ENCODE measurements at regions not wholly inside any gene's neighbourhood (a gene's known extent, or its start where the extent isn't known, plus 50 kb on each side); places are given as distances from the start of the nearest gene placed in this dataset.

DNA sequence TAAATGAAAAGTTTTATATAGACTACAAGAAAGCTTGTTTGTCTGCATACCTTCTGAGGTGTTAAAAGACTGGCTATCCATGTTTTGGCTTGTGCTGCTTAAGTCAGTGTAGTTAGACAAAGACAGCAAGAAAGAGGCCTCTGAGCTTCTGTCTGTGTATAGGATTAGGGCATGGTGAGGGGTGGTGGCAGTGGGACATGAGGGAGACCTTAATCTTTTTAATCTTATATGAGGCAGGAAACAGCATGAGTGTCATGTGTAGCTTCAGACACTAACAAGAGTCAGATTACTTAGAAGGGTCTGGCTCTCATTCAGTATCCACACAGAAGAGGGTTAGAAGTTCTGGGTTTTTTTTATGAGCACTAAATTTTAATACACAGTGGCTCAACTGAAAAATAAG is 213.3 kb downstream of the GABRG1 start:
- in situ Hi-C loops (cut with MboI; ENCODE audit: low sequenced_read_pairs) (no loop called here), dilution Hi-C loops (cut with HindIII; ENCODE audit: low sequenced_read_pairs, unreplicated experiment) (no loop called here), intact Hi-C loops (cut with micrococcal nuclease) (no loop called here)
- BruUV-seq (replicated peaks), result no TSS peak
- no peak overlapping the region for H2BK20ac ChIP-seq (ENCODE audit: low read depth, low read length)
- H4K91ac ChIP-seq (ENCODE audit: insufficient read depth, low read depth, low read length), result no peak overlapping the region
- H3K4me1 ChIP-seq (ENCODE audit: control insufficient read depth, insufficient read depth, low read length), result no peaks in the 10 kb centered on the region
- no peak overlapping the region for H2AFZ ChIP-seq (replicated peaks; ENCODE audit: low read length, poor library complexity)
- H4K8ac ChIP-seq (ENCODE audit: low read depth in 2 of 2, low read length in 2 of 2), result no peak overlapping the region
- H2BK15ac ChIP-seq (ENCODE audit: low read depth, low read length), result no peak overlapping the region
- no peak overlapping the region for H3K27ac ChIP-seq (ENCODE audit: insufficient read depth, low read length)
- no peak for ATAC-seq (ENCODE audit: low read depth)
- H3K4me2 ChIP-seq (ENCODE audit: low read depth, low read length), result no peak overlapping the region
- H3K9me1 ChIP-seq (ENCODE audit: insufficient read depth, low read length), result no peaks in the 10 kb centered on the region
- H3K23ac ChIP-seq (ENCODE audit: low read depth, low read length), result no peak overlapping the region
- no peak for DNase-seq
- no peak overlapping the region for H4K5ac ChIP-seq (ENCODE audit: low read depth, low read length)
- no peaks in the 10 kb centered on the region for H3K79me1 ChIP-seq (ENCODE audit: low read depth in 1 of 2, low read length in 2 of 2)
- H2BK120ac ChIP-seq (ENCODE audit: low read depth, low read length), result no peak overlapping the region
- no peak overlapping the region for H3K4ac ChIP-seq (ENCODE audit: low read depth, low read length)
- H3K18ac ChIP-seq (ENCODE audit: low read depth, low read length), result no peak overlapping the region
- no peak overlapping the region for H2AK5ac ChIP-seq (ENCODE audit: low read depth, low read length)
- POLR2A ChIA-PET (ENCODE audit: unreplicated experiment), result no interaction called here
- H4K20me1 ChIP-seq (ENCODE audit: insufficient read depth, low read length), result no peaks in the 10 kb centered on the region
- CTCF ChIA-PET, result no interaction called here
- H3K14ac ChIP-seq (replicated peaks; ENCODE audit: low read depth, low read length), result no peak overlapping the region
- H3K36me3 ChIP-seq (ENCODE audit: control insufficient read depth, insufficient read depth, low read length), result no peaks in the 10 kb centered on the region
- H3K9ac ChIP-seq (ENCODE audit: low read depth, low read length), result no peak overlapping the region
- TF ChIP-seq NFE2L2 (IDR thresholded peaks at IDR 0.05; ENCODE audit: low read depth, low read length), result no peak
- TF ChIP-seq RFX5 (IDR thresholded peaks at IDR 0.05; ENCODE audit: low read depth, low read length), result no peak
- TF ChIP-seq, protein P1, sequence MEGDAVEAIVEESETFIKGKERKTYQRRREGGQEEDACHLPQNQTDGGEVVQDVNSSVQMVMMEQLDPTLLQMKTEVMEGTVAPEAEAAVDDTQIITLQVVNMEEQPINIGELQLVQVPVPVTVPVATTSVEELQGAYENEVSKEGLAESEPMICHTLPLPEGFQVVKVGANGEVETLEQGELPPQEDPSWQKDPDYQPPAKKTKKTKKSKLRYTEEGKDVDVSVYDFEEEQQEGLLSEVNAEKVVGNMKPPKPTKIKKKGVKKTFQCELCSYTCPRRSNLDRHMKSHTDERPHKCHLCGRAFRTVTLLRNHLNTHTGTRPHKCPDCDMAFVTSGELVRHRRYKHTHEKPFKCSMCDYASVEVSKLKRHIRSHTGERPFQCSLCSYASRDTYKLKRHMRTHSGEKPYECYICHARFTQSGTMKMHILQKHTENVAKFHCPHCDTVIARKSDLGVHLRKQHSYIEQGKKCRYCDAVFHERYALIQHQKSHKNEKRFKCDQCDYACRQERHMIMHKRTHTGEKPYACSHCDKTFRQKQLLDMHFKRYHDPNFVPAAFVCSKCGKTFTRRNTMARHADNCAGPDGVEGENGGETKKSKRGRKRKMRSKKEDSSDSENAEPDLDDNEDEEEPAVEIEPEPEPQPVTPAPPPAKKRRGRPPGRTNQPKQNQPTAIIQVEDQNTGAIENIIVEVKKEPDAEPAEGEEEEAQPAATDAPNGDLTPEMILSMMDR (conservative IDR thresholded peaks at IDR 0.05; ENCODE audit: low read depth, low read length), result no peak
- no peak for TF ChIP-seq MAFK (IDR thresholded peaks at IDR 0.05; ENCODE audit: low read depth, low read length)
- TF ChIP-seq RAD21 (IDR thresholded peaks at IDR 0.05; ENCODE audit: low read length), result no peak
- no peak for TF ChIP-seq CHD1 (IDR thresholded peaks at IDR 0.05; ENCODE audit: low read depth, low read length)
- no peak for TF ChIP-seq MXI1 (IDR thresholded peaks at IDR 0.05; ENCODE audit: borderline replicate concordance, low read depth, low read length)
- TF ChIP-seq POLR2A (IDR thresholded peaks at IDR 0.05; ENCODE audit: low read depth, low read length), result no peak
- TF ChIP-seq, protein P2, sequence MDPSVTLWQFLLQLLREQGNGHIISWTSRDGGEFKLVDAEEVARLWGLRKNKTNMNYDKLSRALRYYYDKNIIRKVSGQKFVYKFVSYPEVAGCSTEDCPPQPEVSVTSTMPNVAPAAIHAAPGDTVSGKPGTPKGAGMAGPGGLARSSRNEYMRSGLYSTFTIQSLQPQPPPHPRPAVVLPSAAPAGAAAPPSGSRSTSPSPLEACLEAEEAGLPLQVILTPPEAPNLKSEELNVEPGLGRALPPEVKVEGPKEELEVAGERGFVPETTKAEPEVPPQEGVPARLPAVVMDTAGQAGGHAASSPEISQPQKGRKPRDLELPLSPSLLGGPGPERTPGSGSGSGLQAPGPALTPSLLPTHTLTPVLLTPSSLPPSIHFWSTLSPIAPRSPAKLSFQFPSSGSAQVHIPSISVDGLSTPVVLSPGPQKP (IDR thresholded peaks at IDR 0.05; ENCODE audit: borderline replicate concordance, low read depth, low read length), result no peak
- no peak for TF ChIP-seq SMC3 (IDR thresholded peaks at IDR 0.05; ENCODE audit: low read depth, low read length)
- no peak for TF ChIP-seq RCOR1 (IDR thresholded peaks at IDR 0.05; ENCODE audit: insufficient replicate concordance, low read length)
- no peak for TF ChIP-seq CEBPB (IDR thresholded peaks at IDR 0.05; ENCODE audit: low read depth, low read length)
- TF ChIP-seq, protein P3, sequence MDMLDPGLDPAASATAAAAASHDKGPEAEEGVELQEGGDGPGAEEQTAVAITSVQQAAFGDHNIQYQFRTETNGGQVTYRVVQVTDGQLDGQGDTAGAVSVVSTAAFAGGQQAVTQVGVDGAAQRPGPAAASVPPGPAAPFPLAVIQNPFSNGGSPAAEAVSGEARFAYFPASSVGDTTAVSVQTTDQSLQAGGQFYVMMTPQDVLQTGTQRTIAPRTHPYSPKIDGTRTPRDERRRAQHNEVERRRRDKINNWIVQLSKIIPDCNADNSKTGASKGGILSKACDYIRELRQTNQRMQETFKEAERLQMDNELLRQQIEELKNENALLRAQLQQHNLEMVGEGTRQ (IDR thresholded peaks at IDR 0.05; ENCODE audit: low read depth, low read length), result no peak
- TF ChIP-seq BHLHE40 (IDR thresholded peaks at IDR 0.05; ENCODE audit: low read depth, low read length), result no peak
- TF ChIP-seq FOS (IDR thresholded peaks at IDR 0.05; ENCODE audit: low read depth, low read length), result no peak
- TF ChIP-seq MAZ (IDR thresholded peaks at IDR 0.05; ENCODE audit: borderline replicate concordance, low read depth, low read length), result no peak
- H2BK5ac ChIP-seq (ENCODE audit: low read depth, low read length, poor library complexity, severe bottlenecking), result no peak overlapping the region
- H3K4me3 ChIP-seq (ENCODE audit: insufficient read depth, low read depth, low read length), result no peak overlapping the region
- no peak overlapping the region for H2AK9ac ChIP-seq (replicated peaks; ENCODE audit: low read depth, low read length, poor library complexity)
- no peaks in the 10 kb centered on the region for H3K9me3 ChIP-seq (ENCODE audit: control insufficient read depth, insufficient read depth, low read length)
- H3K27me3 ChIP-seq (ENCODE audit: control insufficient read depth, insufficient read depth, low read length), result no peaks in the 10 kb centered on the region
- H3K56ac ChIP-seq (ENCODE audit: extremely low read depth, insufficient read depth, low read length), result no peak overlapping the region

Data from IMR-90 (cell line).